Calu3 (cell line): ENCODE measurements at regions not wholly inside any gene's neighbourhood (a gene's known extent, or its start where the extent isn't known, plus 50 kb on each side); places are given as distances from the start of the nearest gene placed in this dataset.
A peak's percentile ranks its signal among the peaks of the same experiment; 100 is the strongest.

Experiments
- BruUV-seq: library from RNA; stranded (reverse); fragments of 400-500 nt; replicated peaks from 2 replicates; lab custom pipeline; 2021; lab: Mats Ljungman, UMichigan
- CTCF ChIA-PET: fragments of 300-600 bp; sonication (Branson Sonifier 250); formaldehyde crosslinking; loops from one replicate; lab custom pipeline; 2022; ENCODE audit warnings: antibody characterized with exemption; lab: Charles Lee
- DNase-seq: peaks from one replicate; pipeline ENCODE4 v3.0.0; 2022
- H3K27ac Mint-ChIP-seq: one replicate; pipeline ENCODE4 v1.8.0; 2022; ENCODE audit warnings: mixed read lengths; ENCODE audit not compliant: unreplicated experiment
- H3K27me3 Mint-ChIP-seq: one replicate; pipeline ENCODE4 v1.8.0; 2022; ENCODE audit warnings: mixed read lengths; ENCODE audit not compliant: unreplicated experiment
- H3K36me3 Mint-ChIP-seq: one replicate; pipeline ENCODE4 v1.8.0; 2022; ENCODE audit warnings: mild to moderate bottlenecking, moderate library complexity, mixed read lengths; ENCODE audit not compliant: insufficient read depth, unreplicated experiment
- H3K4me1 Mint-ChIP-seq: one replicate; pipeline ENCODE4 v1.8.0; 2022; ENCODE audit warnings: mild to moderate bottlenecking, low read depth, mixed read lengths; ENCODE audit not compliant: unreplicated experiment
- H3K4me3 Mint-ChIP-seq: one replicate; pipeline ENCODE4 v1.8.0; 2022; ENCODE audit warnings: mild to moderate bottlenecking, low read depth, moderate library complexity, mixed read lengths; ENCODE audit not compliant: unreplicated experiment
- H3K9me3 Mint-ChIP-seq: one replicate; pipeline ENCODE4 v1.8.0; 2022; ENCODE audit warnings: low read depth, mixed read lengths; ENCODE audit not compliant: unreplicated experiment
- intact Hi-C: fragments of 100-400 bp; cut with micrococcal nuclease; formaldehyde crosslinking; loops from one replicate; pipeline ENCODE4 v1.10.0; 2022; ENCODE audit not compliant: unreplicated experiment
- TF ChIP-seq, protein P1 (sequence below): fragments of 200-600 bp; IDR thresholded peaks from one replicate; pipeline ENCODE4 v1.8.0; 2022; ENCODE audit warnings: antibody characterized with exemption; ENCODE audit not compliant: unreplicated experiment

DNA sequence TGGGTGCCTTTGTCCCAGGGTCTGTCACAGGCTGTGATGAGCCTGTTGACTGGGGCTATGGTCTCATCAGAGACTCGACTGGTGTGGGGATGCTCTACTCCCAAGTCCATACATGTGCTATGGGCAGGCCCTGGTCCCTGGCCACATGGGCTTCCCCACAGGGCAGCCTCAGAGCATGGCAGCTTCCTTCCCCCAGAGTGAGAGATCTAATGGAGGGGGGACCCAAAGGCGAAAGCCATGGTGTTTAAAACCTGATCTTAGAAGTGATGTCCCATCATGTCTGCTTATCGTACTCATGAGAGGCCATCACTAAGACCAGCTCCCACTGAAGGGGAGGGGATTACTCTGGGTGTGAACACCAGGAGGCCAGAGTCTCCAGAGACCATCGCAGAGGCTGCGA is 279.0 kb upstream of the RTL1 start:
- no peaks in the 10 kb centered on the region for H3K4me1 Mint-ChIP-seq
- CTCF ChIA-PET = no interaction called here
- TF ChIP-seq, protein P1, sequence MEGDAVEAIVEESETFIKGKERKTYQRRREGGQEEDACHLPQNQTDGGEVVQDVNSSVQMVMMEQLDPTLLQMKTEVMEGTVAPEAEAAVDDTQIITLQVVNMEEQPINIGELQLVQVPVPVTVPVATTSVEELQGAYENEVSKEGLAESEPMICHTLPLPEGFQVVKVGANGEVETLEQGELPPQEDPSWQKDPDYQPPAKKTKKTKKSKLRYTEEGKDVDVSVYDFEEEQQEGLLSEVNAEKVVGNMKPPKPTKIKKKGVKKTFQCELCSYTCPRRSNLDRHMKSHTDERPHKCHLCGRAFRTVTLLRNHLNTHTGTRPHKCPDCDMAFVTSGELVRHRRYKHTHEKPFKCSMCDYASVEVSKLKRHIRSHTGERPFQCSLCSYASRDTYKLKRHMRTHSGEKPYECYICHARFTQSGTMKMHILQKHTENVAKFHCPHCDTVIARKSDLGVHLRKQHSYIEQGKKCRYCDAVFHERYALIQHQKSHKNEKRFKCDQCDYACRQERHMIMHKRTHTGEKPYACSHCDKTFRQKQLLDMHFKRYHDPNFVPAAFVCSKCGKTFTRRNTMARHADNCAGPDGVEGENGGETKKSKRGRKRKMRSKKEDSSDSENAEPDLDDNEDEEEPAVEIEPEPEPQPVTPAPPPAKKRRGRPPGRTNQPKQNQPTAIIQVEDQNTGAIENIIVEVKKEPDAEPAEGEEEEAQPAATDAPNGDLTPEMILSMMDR = no peak
- no peaks in the 10 kb centered on the region for H3K9me3 Mint-ChIP-seq
- no peaks in the 10 kb centered on the region for H3K27me3 Mint-ChIP-seq
- intact Hi-C loops = no loop called here
- H3K4me3 Mint-ChIP-seq = no peak overlapping the region
- H3K36me3 Mint-ChIP-seq = no peaks in the 10 kb centered on the region
- no TSS peak for BruUV-seq
- no peak for DNase-seq
- no peak overlapping the region for H3K27ac Mint-ChIP-seq

DNA sequence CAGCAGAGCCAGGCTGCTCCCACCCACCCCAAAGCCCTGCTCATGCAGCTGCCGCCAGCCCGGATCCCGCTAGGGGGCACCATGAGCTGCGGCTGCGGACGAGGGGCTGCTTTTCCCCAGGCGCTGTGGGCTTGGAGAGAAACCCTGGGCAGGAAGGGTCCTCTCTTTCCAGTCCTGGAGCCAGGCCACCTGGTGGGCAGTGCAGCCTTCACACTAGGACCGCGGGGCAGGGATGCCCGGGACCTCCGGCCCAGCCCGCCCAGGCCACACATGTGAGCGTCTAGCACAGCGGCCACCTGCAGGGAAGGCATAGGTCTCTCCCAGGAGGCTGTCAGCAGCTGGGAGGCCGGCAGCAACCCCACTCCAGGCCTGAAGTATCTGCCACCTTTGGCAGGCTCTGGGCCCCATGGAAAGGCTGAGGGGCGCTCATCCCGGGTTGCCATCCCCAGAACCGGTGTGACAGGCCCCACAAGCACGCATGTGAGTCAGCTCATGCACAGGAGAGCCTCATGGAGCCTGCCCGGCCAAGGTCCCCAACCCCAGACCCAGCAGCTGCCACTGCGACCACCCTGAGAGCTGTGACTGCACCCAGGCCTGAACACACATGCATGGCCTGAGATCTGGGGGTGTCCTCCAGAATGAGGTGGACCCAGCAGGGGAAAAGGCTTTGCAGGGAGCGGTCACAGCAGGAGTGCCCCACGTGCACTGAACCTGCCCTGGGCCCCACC is 280.0 kb upstream of the RTL1 start:
- CTCF ChIA-PET = no interaction called here
- H3K9me3 Mint-ChIP-seq = no peaks in the 10 kb centered on the region
- TF ChIP-seq, protein P1 = no peak
- no peak overlapping the region for H3K27ac Mint-ChIP-seq
- DNase-seq = peak; percentile 22
- no peaks in the 10 kb centered on the region for H3K4me1 Mint-ChIP-seq
- H3K4me3 Mint-ChIP-seq = no peak overlapping the region
- H3K36me3 Mint-ChIP-seq = no peaks in the 10 kb centered on the region
- no TSS peak for BruUV-seq
- intact Hi-C loops = no loop called here
- H3K27me3 Mint-ChIP-seq = no peaks in the 10 kb centered on the region

DNA sequence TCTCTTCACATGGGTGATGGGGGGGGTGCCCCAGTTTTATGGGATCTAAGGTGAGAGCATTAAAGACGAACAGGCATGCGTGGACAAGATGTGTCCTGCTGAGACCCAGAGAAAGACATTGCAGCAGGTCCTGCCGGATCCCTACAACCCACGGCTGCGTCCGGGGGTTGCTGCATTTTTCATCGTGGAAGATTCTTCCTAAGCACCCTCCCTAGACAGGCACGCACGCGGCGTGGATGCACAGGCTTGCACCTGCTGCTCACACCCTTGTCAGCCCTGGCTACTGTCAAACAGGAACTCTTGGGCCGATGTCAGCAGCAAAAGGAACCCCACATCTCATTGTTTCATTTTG is 280.6 kb upstream of the RTL1 start:
- H3K4me1 Mint-ChIP-seq = no peaks in the 10 kb centered on the region
- no peak for DNase-seq
- CTCF ChIA-PET = no interaction called here
- TF ChIP-seq, protein P1 = no peak
- BruUV-seq = no TSS peak
- H3K27ac Mint-ChIP-seq = no peak overlapping the region
- H3K9me3 Mint-ChIP-seq = no peaks in the 10 kb centered on the region
- H3K27me3 Mint-ChIP-seq = peaks cover 1% of the 10 kb centered on the region
- no peaks in the 10 kb centered on the region for H3K36me3 Mint-ChIP-seq
- no peak overlapping the region for H3K4me3 Mint-ChIP-seq
- intact Hi-C loops = no loop called here

DNA sequence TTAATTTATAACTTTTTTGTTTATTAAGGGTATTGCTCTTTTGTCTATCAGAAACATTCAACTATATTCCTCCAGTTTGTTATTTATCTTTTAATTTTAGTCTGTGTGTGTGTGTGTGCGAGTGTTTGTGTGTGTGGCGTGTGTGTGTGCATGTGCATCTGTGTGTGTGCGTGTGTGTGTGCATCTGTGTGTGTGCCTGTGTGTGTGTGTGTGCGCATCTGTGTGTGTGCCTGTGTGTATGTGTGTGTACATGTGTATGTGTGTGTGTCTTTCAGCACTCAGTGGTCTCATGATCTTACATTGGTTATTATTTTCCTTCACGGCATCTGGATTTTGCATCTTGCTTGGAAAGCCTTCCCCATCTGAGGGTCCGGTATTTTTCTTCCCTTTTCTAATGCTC is 281.1 kb upstream of the RTL1 start:
- Mint-ChIP-seq H3K4me3 (no peak overlapping the region), H3K27ac (no peak overlapping the region), H3K36me3 (no peaks in the 10 kb centered on the region), H3K27me3 (peaks cover 6% of the 10 kb centered on the region), H3K9me3 (peaks cover 1% of the 10 kb centered on the region), H3K4me1 (no peaks in the 10 kb centered on the region)
- intact Hi-C loops = no loop called here
- DNase-seq = no peak
- TF ChIP-seq, protein P1 = no peak
- CTCF ChIA-PET = no interaction called here
- BruUV-seq = no TSS peak
